GM19023 (cell line): ENCODE measurements at regions not wholly inside any gene's neighbourhood (a gene's known extent, or its start where the extent isn't known, plus 50 kb on each side); places are given as distances from the start of the nearest gene placed in this dataset.

Experiments used
- ATAC-seq: cut with Tn5 transposase; IDR thresholded peaks from one replicate; pipeline ENCODE4 v1.9.1; 2021; ENCODE audit warnings: mild to moderate bottlenecking, moderate library complexity; ENCODE audit not compliant: unreplicated experiment

- no peak for ATAC-seq
Measured at GRCh38 chr2:111628221-111628620, 255.8 kb downstream of the ANAPC1 start.

DNA sequence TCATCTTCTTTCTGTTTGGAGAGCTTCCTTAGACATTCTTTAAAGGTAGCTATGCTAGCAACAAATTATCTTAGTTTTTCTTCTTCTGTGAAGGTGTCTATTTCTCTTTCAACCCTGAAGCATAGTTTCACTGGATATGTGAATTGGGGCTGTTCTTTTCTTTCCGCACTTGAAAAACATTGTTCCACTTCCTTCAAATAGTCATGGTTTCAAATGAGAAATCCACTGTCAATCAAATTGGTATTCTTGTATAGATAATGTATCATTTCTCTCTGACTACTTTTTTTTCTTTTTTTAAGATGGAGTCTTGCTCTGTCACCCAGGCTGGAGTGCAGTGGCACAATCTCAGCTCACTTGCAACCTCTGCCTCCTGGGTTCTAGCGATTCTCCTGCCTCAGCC is 254.0 kb downstream of the ANAPC1 start:
- no peak for ATAC-seq

- ATAC-seq = no peak
Measured at GRCh38 chr2:111632661-111633060, 251.3 kb downstream of the ANAPC1 start.

DNA sequence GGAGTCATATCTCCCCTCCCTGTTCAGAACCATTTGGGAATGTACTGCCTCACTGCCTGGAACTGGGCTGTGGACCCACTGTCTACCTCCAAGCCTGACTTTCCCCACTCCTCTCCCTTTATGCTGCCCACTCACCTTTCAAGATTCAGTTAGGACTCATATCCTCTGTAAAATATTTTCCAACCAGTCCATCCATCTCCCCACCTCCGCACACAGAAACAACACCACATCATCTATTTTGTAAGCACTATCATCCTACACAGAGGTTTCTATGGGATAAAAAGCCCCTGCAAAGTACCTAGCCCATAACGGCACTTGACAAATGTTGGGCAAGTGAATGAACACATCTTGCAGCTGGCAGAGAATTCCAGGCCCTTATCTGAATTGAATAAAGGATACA is 250.8 kb downstream of the ANAPC1 start:
- no peak for ATAC-seq

- no peak for ATAC-seq
Measured at GRCh38 chr2:111633643-111634042, 250.3 kb downstream of the ANAPC1 start.

GRCh38 chr2:111634050-111634794 is 249.8 kb downstream of the ANAPC1 start:
- no peak for ATAC-seq

GRCh38 chr2:111634995-111635538 is 248.9 kb downstream of the ANAPC1 start:
- ATAC-seq = no peak

- ATAC-seq = no peak
Measured at GRCh38 chr2:111636905-111637304, 247.1 kb downstream of the ANAPC1 start.

DNA sequence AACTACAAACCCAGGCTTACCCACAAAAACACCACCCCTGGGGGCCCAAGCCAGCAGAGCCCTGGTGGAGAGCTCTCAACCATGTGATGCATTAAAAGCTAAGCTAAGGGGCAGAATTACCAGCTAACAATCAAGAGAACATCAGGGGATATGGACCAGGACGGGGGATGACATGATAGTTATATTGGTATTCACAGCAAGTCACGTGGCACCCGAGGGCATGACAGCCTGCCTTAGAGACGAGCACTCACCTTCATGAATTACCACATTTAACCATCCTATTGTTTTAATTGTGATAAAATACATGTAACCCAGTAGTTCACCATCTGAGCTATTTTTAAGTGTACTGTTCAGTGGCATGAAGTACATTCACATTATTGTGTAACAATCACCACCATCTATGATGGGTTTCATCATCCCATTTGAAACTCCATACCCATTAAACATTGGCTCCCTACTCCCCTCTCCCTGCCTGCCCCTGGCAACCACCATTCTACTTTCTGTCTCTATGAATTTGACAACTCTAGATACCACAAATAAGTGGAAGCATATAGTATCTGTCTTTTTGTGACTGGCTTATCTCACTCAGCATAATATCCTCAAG is 245.6 kb downstream of the ANAPC1 start:
- no peak for ATAC-seq

DNA sequence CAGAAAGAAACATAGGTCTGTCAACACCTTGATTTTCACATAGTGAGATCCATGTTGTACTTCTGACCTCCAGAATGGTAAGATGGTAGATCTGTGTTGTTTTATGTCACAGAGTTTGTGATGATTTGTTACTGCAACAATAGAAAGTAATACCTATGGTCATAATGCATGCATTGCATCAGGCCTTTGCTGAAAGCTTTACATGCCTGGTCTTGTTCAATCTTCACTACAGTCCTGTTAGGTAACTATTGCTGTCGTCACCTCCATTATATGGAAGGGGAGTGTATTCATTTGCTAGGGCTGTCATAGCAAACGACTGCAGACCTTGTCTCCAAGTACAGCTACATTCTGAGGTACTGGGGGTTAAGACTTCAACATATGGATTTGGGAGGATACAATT is 243.5 kb downstream of the ANAPC1 start:
- ATAC-seq = no peak

GRCh38 chr2:111642586-111643327 is 241.2 kb downstream of the ANAPC1 start:
- ATAC-seq = no peak

DNA sequence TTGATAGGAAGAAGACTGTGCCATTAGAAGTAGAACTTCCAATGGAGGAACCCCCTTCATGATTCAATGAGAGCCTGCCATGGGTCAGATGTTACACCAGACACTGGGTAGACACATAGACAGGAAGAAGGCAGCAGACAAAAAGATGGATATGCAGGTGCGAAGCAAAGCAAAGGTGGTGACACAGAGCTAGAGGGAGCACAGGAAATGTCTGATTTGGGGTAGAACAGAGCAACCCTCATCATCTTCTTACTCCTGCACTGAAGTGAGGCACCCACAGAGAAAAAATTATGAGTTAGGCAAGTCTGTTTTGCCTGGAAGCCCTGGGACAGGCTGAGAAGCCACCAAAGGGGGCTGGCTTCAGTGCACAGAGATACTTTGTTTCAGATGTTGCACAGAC is 240.2 kb downstream of the ANAPC1 start:
- no peak for ATAC-seq

DNA sequence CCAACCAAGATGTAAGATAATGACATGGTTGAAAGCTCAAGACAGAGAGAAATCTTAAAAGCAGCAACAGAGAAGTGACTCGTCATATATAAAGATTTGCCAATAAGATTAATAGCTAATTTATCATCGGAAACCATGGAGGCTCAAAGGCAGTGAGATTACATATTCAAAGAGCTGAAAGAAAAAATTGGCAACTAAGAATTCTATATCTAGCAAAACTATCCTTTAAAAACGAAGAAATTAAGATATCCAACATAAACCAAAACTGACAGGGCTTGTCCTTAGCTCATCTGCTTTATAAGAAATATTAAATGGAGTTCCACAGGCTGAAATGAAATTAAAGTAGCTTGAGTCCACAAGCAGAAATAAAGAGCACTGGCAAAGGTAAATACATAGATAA is 236.6 kb downstream of the ANAPC1 start:
- no peak for ATAC-seq

DNA sequence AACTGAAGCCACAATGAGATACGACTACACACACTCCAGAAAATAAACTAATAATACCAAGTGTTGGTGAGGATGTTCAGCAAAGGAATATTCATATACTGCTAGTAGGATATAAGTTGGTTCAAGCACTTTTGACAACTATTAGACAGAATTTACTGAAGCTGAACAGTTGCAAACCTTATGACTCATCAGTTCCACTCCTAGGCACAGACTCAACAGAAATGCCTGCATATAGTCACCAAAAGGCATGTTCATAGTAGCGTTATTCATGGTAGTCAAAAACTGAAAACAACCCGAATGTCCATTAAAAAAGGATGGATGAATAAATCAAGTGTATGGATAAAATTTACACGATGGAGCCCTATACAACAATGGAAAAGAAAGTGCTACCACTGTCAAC is 232.0 kb downstream of the ANAPC1 start:
- ATAC-seq = no peak

GRCh38 chr2:111652681-111653080 is 231.3 kb downstream of the ANAPC1 start:
- ATAC-seq = no peak

DNA sequence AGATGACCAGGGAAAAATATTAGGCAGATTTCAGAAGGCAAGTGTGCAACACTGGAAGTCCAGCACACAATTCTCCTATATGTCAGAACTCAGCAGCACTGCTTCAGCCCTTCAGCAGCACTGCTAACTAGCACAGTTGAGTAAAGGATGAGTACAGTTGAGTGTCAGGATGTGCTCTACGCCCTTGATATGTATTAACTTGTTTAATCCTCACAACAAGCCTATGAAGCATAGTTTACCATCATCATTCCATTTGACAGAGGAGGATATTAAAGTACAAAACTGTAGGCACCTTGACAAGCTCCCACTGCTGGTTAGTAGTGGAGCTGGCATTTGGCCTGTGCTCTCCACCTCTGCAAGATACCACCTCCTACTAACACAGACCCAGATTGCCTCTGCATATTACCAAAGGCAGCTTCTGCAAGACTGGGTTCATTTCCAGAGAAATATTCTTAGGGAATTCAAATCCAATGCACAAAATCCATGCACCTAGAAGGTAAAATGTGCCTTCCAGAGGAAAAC is 230.8 kb downstream of the ANAPC1 start:
- no peak for ATAC-seq

GRCh38 chr2:111653913-111654312 is 230.1 kb downstream of the ANAPC1 start:
- no peak for ATAC-seq

DNA sequence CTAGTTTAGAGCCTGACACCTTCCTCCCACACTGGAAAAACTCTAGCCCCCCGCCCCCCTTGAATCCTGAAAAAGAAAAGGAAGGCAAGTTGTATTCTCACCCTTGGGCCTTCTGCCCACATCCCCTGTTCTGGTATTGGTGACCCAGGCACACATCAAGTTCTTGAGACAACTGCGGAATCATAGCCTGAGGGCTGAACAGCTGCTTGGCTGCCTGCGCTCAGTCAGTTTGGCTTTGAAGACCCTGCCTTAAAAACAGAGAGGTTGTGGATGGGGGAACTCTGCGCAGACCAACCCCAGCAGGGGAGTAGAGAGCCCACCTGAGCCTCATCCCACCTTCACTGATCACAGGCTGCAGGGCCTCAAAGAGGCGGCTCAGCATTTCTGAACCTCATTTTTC is 229.2 kb downstream of the ANAPC1 start:
- no peak for ATAC-seq

GRCh38 chr2:111656436-111656835 is 227.6 kb downstream of the ANAPC1 start:
- ATAC-seq = no peak

DNA sequence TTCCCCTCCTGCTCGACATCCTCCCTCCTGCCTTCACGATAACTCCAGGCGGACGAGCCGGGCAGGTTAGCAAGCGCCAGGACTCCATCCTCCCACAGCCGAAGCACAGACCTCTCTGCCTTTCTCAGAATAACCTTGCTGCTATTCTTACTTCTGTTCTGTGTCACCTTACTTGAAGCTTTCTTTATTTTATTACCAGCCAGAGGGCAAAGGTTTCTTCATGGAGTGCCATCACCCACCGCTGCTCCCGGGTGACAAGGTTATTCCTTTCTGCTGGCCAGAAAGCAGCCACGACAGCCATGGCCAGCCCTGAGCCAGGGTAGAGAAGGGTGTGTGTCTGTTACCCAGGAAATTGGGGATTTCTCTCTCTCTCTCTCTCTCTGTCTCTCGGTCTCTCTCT is 227.1 kb downstream of the ANAPC1 start:
- ATAC-seq = no peak

GRCh38 chr2:111657351-111657975 is 226.5 kb downstream of the ANAPC1 start:
- ATAC-seq = no peak
